HL-60 (cell line): ENCODE measurements at regions not wholly inside any gene's neighbourhood (a gene's known extent, or its start where the extent isn't known, plus 50 kb on each side); places are given as distances from the start of the nearest gene placed in this dataset.

Experiments used
- GABPA ChIP-seq: IDR thresholded peaks from 2 replicates; pipeline ENCODE4 v1.6.1; 2012; ENCODE audit warnings: low read depth
- POLR2AphosphoS5 ChIP-seq: IDR thresholded peaks from 2 replicates; pipeline ENCODE4 v1.6.1; 2012; ENCODE audit warnings: low read depth
- SPI1 ChIP-seq: IDR thresholded peaks from 2 replicates; pipeline ENCODE4 v1.6.1; 2012; ENCODE audit warnings: low read depth, mild to moderate bottlenecking, borderline replicate concordance
- TF ChIP-seq, protein P1 (sequence below): IDR thresholded peaks from one replicate; pipeline ENCODE4 v1.5.1; 2011; ENCODE audit warnings: low read length, control low read depth, inconsistent platforms; ENCODE audit not compliant: insufficient read depth

DNA sequence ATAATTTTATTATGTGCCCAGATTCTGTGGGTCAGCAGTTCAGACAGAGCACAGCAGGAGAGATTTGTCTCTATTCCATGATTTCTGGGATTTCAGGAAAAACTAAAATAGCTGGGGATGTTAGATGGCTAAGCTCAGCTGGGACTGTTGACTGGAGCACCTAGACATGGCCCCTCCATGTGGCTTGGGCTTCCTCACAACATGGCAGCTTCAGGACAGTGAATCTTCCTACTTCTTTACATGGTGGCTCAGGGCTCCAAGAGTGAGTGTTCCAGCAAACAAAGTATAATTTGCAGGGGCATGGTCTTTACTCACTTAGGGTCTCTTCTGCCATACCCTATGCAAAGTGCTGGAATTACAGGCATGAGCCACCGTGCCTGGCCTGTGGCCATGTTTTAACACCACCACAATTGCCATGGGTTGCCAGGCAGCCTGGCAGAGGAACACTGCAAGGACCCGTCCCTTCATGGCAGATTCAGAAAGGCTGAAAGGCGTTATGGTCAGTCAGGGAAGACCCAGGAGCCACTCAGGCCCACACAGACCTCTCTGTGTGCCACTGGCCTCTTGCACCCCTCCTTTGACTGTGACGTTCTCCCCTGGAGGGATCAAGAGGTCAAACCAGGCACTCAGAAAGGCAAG is 50.8 kb upstream of the ZMIZ1 start:
- TF ChIP-seq, protein P1, sequence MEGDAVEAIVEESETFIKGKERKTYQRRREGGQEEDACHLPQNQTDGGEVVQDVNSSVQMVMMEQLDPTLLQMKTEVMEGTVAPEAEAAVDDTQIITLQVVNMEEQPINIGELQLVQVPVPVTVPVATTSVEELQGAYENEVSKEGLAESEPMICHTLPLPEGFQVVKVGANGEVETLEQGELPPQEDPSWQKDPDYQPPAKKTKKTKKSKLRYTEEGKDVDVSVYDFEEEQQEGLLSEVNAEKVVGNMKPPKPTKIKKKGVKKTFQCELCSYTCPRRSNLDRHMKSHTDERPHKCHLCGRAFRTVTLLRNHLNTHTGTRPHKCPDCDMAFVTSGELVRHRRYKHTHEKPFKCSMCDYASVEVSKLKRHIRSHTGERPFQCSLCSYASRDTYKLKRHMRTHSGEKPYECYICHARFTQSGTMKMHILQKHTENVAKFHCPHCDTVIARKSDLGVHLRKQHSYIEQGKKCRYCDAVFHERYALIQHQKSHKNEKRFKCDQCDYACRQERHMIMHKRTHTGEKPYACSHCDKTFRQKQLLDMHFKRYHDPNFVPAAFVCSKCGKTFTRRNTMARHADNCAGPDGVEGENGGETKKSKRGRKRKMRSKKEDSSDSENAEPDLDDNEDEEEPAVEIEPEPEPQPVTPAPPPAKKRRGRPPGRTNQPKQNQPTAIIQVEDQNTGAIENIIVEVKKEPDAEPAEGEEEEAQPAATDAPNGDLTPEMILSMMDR: no peak
- TF ChIP-seq SPI1 (no peak), GABPA (no peak), POLR2AphosphoS5 (no peak)
